ENCODE measurements at regions not wholly inside any gene's neighbourhood (a gene's known extent, or its start where the extent isn't known, plus 50 kb on each side); places are given as distances from the start of the nearest gene placed in this dataset.

- no peak for FAIRE-seq
- no peak for DNase-seq (ENCODE audit: low spot score)
Measured at GRCh38 chr16:80489173-80489572, 51.6 kb upstream of the DYNLRB2 start.

GRCh38 chr16:80488167-80488566 is 52.6 kb upstream of the DYNLRB2 start:
- no peak for FAIRE-seq
- no peak for DNase-seq (ENCODE audit: low spot score)

GRCh38 chr16:80480664-80481063 is 60.1 kb upstream of the DYNLRB2 start:
- FAIRE-seq (no peak), DNase-seq (ENCODE audit: low spot score) (no peak)

GRCh38 chr16:80477838-80478237 is 63.0 kb upstream of the DYNLRB2 start:
- FAIRE-seq (no peak), DNase-seq (ENCODE audit: low spot score) (no peak)

- no peak for FAIRE-seq
Measured at GRCh38 chr16:80468029-80468428, 72.8 kb upstream of the DYNLRB2 start.

GRCh38 chr16:80466024-80466987 is 74.5 kb upstream of the DYNLRB2 start:
- DNase-seq (ENCODE audit: low spot score): peak; percentile 84
- FAIRE-seq: no peak

More at GRCh38 chr16:80468029-80468428, 72.8 kb upstream of the DYNLRB2 start:
- no peak for DNase-seq (ENCODE audit: low spot score)

- DNase-seq (ENCODE audit: low spot score) (no peak), FAIRE-seq (no peak)
Measured at GRCh38 chr16:80463751-80464495, 76.9 kb upstream of the DYNLRB2 start.

GRCh38 chr16:80463326-80463725 is 77.5 kb upstream of the DYNLRB2 start:
- DNase-seq (ENCODE audit: low spot score): no peak
- no peak for FAIRE-seq

- no peak for FAIRE-seq
- no peak for DNase-seq (ENCODE audit: low spot score)
Measured at GRCh38 chr16:80462917-80463316, 77.9 kb upstream of the DYNLRB2 start.

GRCh38 chr16:80460988-80461387 is 79.8 kb upstream of the DYNLRB2 start:
- FAIRE-seq (no peak), DNase-seq (ENCODE audit: low spot score) (no peak)

GRCh38 chr16:80459966-80460365 is 80.8 kb upstream of the DYNLRB2 start:
- no peak for FAIRE-seq
- DNase-seq (ENCODE audit: low spot score): no peak

GRCh38 chr16:80459331-80459777 is 81.4 kb upstream of the DYNLRB2 start:
- no peak for DNase-seq (ENCODE audit: low spot score)
- no peak for FAIRE-seq

- FAIRE-seq (no peak), DNase-seq (ENCODE audit: low spot score) (no peak)
Measured at GRCh38 chr16:80457871-80458270, 82.9 kb upstream of the DYNLRB2 start.

- no peak for FAIRE-seq
Measured at GRCh38 chr16:80454802-80455201, 86.0 kb upstream of the DYNLRB2 start.

GRCh38 chr16:80449392-80449791 is 91.4 kb upstream of the DYNLRB2 start:
- FAIRE-seq: no peak
- DNase-seq (ENCODE audit: low spot score): no peak

More at GRCh38 chr16:80454802-80455201, 86.0 kb upstream of the DYNLRB2 start:
- no peak for DNase-seq (ENCODE audit: low spot score)

- DNase-seq (ENCODE audit: low spot score) (no peak), FAIRE-seq (no peak)
Measured at GRCh38 chr16:80447241-80447640, 93.6 kb upstream of the DYNLRB2 start.

GRCh38 chr16:80442779-80443178 is 98.0 kb upstream of the DYNLRB2 start:
- DNase-seq (ENCODE audit: low spot score) (no peak), FAIRE-seq (no peak)

GRCh38 chr16:80441935-80442334 is 98.9 kb upstream of the DYNLRB2 start:
- DNase-seq (ENCODE audit: low spot score) (no peak), FAIRE-seq (no peak)

- DNase-seq (ENCODE audit: low spot score) (no peak), FAIRE-seq (no peak)
Measured at GRCh38 chr16:80440667-80441066, 100.1 kb upstream of the DYNLRB2 start.

- no peak for DNase-seq (ENCODE audit: low spot score)
- no peak for FAIRE-seq
Measured at GRCh38 chr16:80437707-80438106, 103.1 kb upstream of the DYNLRB2 start.

GRCh38 chr16:80436510-80436909 is 104.3 kb upstream of the DYNLRB2 start:
- no peak for FAIRE-seq

GRCh38 chr16:80433623-80434022 is 107.2 kb upstream of the DYNLRB2 start:
- no peak for FAIRE-seq
- peak; percentile 65 for DNase-seq (ENCODE audit: low spot score)

More at GRCh38 chr16:80436510-80436909, 104.3 kb upstream of the DYNLRB2 start:
- no peak for DNase-seq (ENCODE audit: low spot score)
